ENCODE measurements at regions not wholly inside any gene's neighbourhood (a gene's known extent, or its start where the extent isn't known, plus 50 kb on each side); places are given as distances from the start of the nearest gene placed in this dataset.
"Not testable (repeated sequence)": the region's sequence is repeated elsewhere in the genome, so short reads cannot be mapped to it uniquely, and the experiment has no call there.

DNA sequence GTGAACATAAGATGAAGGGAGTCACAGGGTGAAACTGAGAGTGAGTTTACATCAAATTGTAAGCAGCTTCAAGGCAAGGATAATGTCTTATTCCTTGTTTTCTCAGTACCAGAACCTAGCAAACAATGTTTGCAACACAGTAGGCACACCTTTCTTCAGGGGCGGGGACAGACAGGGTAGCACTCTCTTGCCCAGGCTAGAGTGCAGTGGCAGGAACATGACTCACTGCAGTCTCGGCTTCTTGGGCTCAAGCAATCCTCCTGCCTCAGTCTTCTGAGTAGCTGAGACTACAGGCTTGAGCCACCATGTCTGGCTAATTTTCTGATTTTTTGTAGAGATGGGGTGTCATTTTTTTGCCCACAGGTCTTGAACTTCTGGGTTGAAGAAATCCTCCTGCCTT is 299.8 kb downstream of the CD83 start:
- no peaks in the 10 kb centered on the region for H3K9me3 ChIP-seq (replicated peaks; ENCODE audit: insufficient read depth, low read length)
- no peak overlapping the region for H3K4me2 ChIP-seq (ENCODE audit: low read depth, low read length)
- H3K27ac ChIP-seq (ENCODE audit: low read length) = no peak overlapping the region
- no peak overlapping the region for H3K9ac ChIP-seq (ENCODE audit: low read length)
- no peaks in the 10 kb centered on the region for H3K27me3 ChIP-seq (replicated peaks; ENCODE audit: insufficient read depth, low read length)
- H3K36me3 ChIP-seq (replicated peaks; ENCODE audit: insufficient read depth, low read length) = no peaks in the 10 kb centered on the region
- TF ChIP-seq EZH2phosphoT487 (IDR thresholded peaks at IDR 0.05; ENCODE audit: low read length) (no peak), EZH2 (optimal IDR thresholded peaks at IDR 0.05; ENCODE audit: low read depth, low read length) (no peak)
- TF ChIP-seq, protein P1, sequence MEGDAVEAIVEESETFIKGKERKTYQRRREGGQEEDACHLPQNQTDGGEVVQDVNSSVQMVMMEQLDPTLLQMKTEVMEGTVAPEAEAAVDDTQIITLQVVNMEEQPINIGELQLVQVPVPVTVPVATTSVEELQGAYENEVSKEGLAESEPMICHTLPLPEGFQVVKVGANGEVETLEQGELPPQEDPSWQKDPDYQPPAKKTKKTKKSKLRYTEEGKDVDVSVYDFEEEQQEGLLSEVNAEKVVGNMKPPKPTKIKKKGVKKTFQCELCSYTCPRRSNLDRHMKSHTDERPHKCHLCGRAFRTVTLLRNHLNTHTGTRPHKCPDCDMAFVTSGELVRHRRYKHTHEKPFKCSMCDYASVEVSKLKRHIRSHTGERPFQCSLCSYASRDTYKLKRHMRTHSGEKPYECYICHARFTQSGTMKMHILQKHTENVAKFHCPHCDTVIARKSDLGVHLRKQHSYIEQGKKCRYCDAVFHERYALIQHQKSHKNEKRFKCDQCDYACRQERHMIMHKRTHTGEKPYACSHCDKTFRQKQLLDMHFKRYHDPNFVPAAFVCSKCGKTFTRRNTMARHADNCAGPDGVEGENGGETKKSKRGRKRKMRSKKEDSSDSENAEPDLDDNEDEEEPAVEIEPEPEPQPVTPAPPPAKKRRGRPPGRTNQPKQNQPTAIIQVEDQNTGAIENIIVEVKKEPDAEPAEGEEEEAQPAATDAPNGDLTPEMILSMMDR (IDR thresholded peaks at IDR 0.05; ENCODE audit: low read length) = no peak
- H3K9me2 ChIP-seq (replicated peaks; ENCODE audit: insufficient read depth, low read length) = no peaks in the 10 kb centered on the region
- no peak for DNase-seq
- H3K79me2 ChIP-seq (ENCODE audit: low read length) = no peaks in the 10 kb centered on the region
- no peaks in the 10 kb centered on the region for H3K4me1 ChIP-seq (ENCODE audit: low read length)
- no peaks in the 10 kb centered on the region for H4K20me1 ChIP-seq (ENCODE audit: insufficient read depth, low read length)
- H3F3A ChIP-seq (ENCODE audit: insufficient read depth, low read length) = no peaks in the 10 kb centered on the region
- no peak overlapping the region for H3K4me3 ChIP-seq (ENCODE audit: low read length)
- H2AFZ ChIP-seq (ENCODE audit: low read length) = no peak overlapping the region

DNA sequence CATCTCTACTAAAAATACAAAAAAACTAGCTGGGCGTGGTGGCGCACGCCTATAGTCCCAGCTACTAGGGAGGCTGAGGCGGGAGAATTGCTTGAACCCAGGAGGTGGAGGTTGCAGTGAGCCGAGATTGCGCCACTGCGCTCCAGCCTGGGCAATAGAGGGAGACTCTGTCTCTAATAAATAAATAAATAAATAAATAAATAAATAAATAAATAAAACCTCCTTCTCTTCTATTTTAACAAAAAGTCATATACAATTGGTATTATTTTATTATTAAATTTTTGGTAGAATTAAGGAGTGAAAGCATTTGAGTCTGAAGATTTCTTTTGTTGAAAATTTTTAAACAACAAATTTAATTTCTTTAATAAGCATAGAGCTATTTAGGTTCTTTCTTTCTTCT is 301.7 kb downstream of the CD83 start:
- H3K79me2 ChIP-seq (ENCODE audit: low read length); H3K27me3 ChIP-seq (replicated peaks; ENCODE audit: insufficient read depth, low read length); H3K27ac ChIP-seq (ENCODE audit: low read length); H3K4me3 ChIP-seq (ENCODE audit: low read length); H3K9me2 ChIP-seq (replicated peaks; ENCODE audit: insufficient read depth, low read length); H3K4me2 ChIP-seq (ENCODE audit: low read depth, low read length); H3K9ac ChIP-seq (ENCODE audit: low read length); H2AFZ ChIP-seq (ENCODE audit: low read length); H3K36me3 ChIP-seq (replicated peaks; ENCODE audit: insufficient read depth, low read length); H4K20me1 ChIP-seq (ENCODE audit: insufficient read depth, low read length); H3F3A ChIP-seq (ENCODE audit: insufficient read depth, low read length); H3K9me3 ChIP-seq (replicated peaks; ENCODE audit: insufficient read depth, low read length); DNase-seq; H3K4me1 ChIP-seq (ENCODE audit: low read length): not testable (repeated sequence)

DNA sequence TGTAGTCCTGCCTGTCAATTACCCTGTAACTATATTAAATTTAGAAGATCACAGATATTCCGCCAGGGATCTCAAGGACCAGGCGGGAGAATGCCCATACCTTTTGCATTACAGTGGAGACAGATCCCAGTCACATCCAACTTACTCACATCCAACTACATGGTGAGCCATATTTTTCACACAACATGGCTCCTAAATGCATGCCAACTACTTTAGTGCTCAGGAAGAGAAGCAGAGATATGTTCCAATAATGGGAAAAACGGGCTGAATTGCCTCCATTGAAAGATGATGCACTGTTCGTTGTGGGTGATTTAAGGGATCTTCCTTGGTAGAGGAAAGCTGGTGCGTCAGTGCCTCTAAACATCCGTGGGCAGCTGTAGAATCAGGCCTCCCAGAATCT is 304.5 kb downstream of the CD83 start:
- H3F3A ChIP-seq (ENCODE audit: insufficient read depth, low read length) = no peaks in the 10 kb centered on the region
- H3K27ac ChIP-seq (ENCODE audit: low read length) = no peak overlapping the region
- no peak overlapping the region for H3K9ac ChIP-seq (ENCODE audit: low read length)
- no peaks in the 10 kb centered on the region for H3K9me3 ChIP-seq (replicated peaks; ENCODE audit: insufficient read depth, low read length)
- no peaks in the 10 kb centered on the region for H3K9me2 ChIP-seq (replicated peaks; ENCODE audit: insufficient read depth, low read length)
- H4K20me1 ChIP-seq (ENCODE audit: insufficient read depth, low read length) = no peaks in the 10 kb centered on the region
- no peak overlapping the region for H3K4me2 ChIP-seq (ENCODE audit: low read depth, low read length)
- H3K79me2 ChIP-seq (ENCODE audit: low read length) = no peaks in the 10 kb centered on the region
- H2AFZ ChIP-seq (ENCODE audit: low read length) = no peak overlapping the region
- TF ChIP-seq EZH2 (optimal IDR thresholded peaks at IDR 0.05; ENCODE audit: low read depth, low read length) = no peak
- no peak for TF ChIP-seq EZH2phosphoT487 (IDR thresholded peaks at IDR 0.05; ENCODE audit: low read length)
- TF ChIP-seq, protein P1 (IDR thresholded peaks at IDR 0.05; ENCODE audit: low read length) = no peak
- H3K4me1 ChIP-seq (ENCODE audit: low read length) = no peaks in the 10 kb centered on the region
- H3K27me3 ChIP-seq (replicated peaks; ENCODE audit: insufficient read depth, low read length) = no peaks in the 10 kb centered on the region
- H3K36me3 ChIP-seq (replicated peaks; ENCODE audit: insufficient read depth, low read length) = no peaks in the 10 kb centered on the region
- H3K4me3 ChIP-seq (ENCODE audit: low read length) = no peak overlapping the region
- no peak for DNase-seq

DNA sequence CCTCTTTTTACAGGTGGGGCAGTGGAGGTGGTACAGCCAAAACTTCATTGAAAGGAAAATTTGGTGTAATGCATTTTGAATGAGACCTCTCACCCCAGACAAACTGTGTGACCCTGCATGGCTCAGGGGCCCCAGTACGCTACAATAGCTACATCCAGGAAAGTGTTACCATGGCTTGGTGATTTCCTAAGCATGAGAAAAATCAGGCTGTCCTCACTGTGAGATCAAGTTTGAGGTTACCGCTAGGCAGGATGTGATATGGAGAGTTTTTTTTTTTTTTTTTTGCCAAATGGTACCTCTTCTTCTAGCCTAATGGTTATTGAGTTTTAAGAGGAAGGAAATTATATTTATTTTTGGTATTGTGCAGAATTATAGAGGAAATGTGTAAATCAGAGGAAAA is 305.3 kb downstream of the CD83 start:
- Histone ChIP-seq H3K9me3 (replicated peaks; ENCODE audit: insufficient read depth, low read length) (no peaks in the 10 kb centered on the region), H3K27ac (ENCODE audit: low read length) (no peak overlapping the region), H3K27me3 (replicated peaks; ENCODE audit: insufficient read depth, low read length) (no peaks in the 10 kb centered on the region), H3K4me2 (ENCODE audit: low read depth, low read length) (no peak overlapping the region), H3K4me3 (ENCODE audit: low read length) (no peak overlapping the region), H3K36me3 (replicated peaks; ENCODE audit: insufficient read depth, low read length) (no peaks in the 10 kb centered on the region), H3K9ac (ENCODE audit: low read length) (no peak overlapping the region), H4K20me1 (ENCODE audit: insufficient read depth, low read length) (no peaks in the 10 kb centered on the region), H3K9me2 (replicated peaks; ENCODE audit: insufficient read depth, low read length) (no peaks in the 10 kb centered on the region), H3F3A (ENCODE audit: insufficient read depth, low read length) (no peaks in the 10 kb centered on the region), H2AFZ (ENCODE audit: low read length) (no peak overlapping the region), H3K79me2 (ENCODE audit: low read length) (no peaks in the 10 kb centered on the region), H3K4me1 (ENCODE audit: low read length) (no peaks in the 10 kb centered on the region)
- DNase-seq = no peak
- TF ChIP-seq EZH2phosphoT487 (IDR thresholded peaks at IDR 0.05; ENCODE audit: low read length) = no peak
- TF ChIP-seq, protein P1 (IDR thresholded peaks at IDR 0.05; ENCODE audit: low read length) = no peak
- TF ChIP-seq EZH2 (optimal IDR thresholded peaks at IDR 0.05; ENCODE audit: low read depth, low read length) = no peak

Measured in MM.1S (cell line).